ENCODE measurements at regions not wholly inside any gene's neighbourhood (a gene's known extent, or its start where the extent isn't known, plus 50 kb on each side); places are given as distances from the start of the nearest gene placed in this dataset.

DNA sequence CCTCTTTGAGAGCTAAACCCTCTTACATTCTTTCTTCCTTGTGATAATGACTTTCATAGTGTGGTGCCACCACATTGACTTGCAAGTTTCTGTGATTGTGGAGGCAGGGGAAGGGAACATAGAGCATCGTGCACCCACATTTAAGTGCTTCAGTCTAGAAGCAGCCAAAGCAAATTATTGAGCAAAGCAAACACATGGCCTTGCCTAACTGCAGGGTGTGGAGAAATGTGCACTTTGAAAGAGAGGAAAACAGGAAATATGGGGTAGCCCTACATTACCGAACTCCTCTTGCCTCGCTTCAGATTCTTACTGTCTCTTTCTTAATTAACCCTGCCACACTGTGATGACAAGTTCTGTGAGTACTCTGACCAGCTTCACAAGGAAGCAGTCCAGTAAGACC lies 814.6 kb downstream of the SLC4A3 start:
- CTCF ChIA-PET: no interaction called here
- no peaks in the 10 kb centered on the region for H3K36me3 ChIP-seq (ENCODE audit: control insufficient read depth in 2 of 3, insufficient read depth in 3 of 3, low read length in 3 of 3)

DNA sequence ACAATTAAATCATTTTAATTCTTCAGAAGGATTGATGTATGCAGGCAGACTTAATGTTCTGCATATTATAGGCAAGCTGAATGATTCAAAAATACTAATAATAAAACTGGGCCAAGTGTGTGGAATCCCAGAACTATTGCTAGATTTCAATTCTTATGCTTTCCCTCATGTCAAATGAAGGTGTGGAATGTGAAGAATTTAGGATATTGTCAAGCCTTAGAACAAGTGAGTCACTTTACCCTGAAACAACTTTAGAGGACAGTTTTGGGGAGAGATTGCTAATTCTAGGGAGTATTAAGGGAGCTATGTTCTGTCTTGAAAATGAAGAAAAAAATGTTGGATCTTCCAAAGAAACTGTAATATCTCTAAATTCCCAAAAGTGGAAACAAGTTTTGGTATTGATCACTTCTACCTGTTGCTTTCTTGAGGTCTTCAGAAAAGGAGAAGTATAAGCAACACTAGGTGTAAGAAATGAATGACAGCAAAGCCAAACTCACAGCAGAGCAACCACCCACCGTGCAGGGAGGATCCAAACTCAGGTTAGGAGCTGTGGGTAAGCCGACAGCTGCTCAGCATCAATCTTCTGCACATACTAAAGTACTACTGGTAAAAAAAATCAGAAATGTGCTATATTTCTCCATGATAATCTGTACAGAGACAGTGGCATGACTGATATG lies 818.1 kb downstream of the SLC4A3 start:
- H3K36me3 Mint-ChIP-seq: peaks cover 0 to 4% (median 0%) of the 10 kb centered on the region in 5 donors
- H3K4me3 ChIP-seq (ENCODE audit: low read length): no peak overlapping the region
- ATAC-seq: no peak
- no peak overlapping the region for H3K27ac Mint-ChIP-seq
- intact Hi-C loops (cut with micrococcal nuclease): no loop called here
- H3K4me1 ChIP-seq (ENCODE audit: control insufficient read depth in 2 of 2, insufficient read depth in 2 of 2, low read length in 2 of 2): no peaks in the 10 kb centered on the region
- no peak for DNase-seq
- H3K27ac ChIP-seq (ENCODE audit: low read depth, low read length): no peak overlapping the region
- no peaks in the 10 kb centered on the region for H3K27me3 ChIP-seq (ENCODE audit: control insufficient read depth in 2 of 2, insufficient read depth in 2 of 2, low read length in 2 of 2)
- no peaks in the 10 kb centered on the region for H3K4me1 Mint-ChIP-seq
- H3K27me3 Mint-ChIP-seq: peaks cover 0 to 3% (median 0%) of the 10 kb centered on the region in 5 donors
- peaks cover 0 to 13% (median 4%) of the 10 kb centered on the region in 11 donors for H3K9me3 Mint-ChIP-seq
- no peaks in the 10 kb centered on the region for H3K36me3 ChIP-seq (ENCODE audit: control insufficient read depth in 2 of 3, insufficient read depth in 3 of 3, low read length in 3 of 3)
- CTCF ChIA-PET: no interaction called here
- no peak overlapping the region for H3K4me3 Mint-ChIP-seq
- POLR2A ChIA-PET: no interaction called here
- no peaks in the 10 kb centered on the region for H3K9me3 ChIP-seq (ENCODE audit: control insufficient read depth in 2 of 3, low read length in 3 of 3)

More for the DNA sequence above, 814.6 kb downstream of the SLC4A3 start:
- POLR2A ChIA-PET: no interaction called here
- no peak for DNase-seq
- Mint-ChIP-seq H3K9me3 (peaks cover 0 to 8% (median 2%) of the 10 kb centered on the region in 11 donors), H3K36me3 (peaks cover 0 to 4% (median 0%) of the 10 kb centered on the region in 5 donors), H3K4me1 (no peaks in the 10 kb centered on the region), H3K4me3 (no peak overlapping the region), H3K27me3 (no peaks in the 10 kb centered on the region), H3K27ac (no peak overlapping the region)
- Histone ChIP-seq H3K4me3 (ENCODE audit: low read length) (no peak overlapping the region), H3K27ac (ENCODE audit: low read depth, low read length) (no peak overlapping the region), H3K4me1 (ENCODE audit: control insufficient read depth in 2 of 2, insufficient read depth in 2 of 2, low read length in 2 of 2) (no peaks in the 10 kb centered on the region), H3K27me3 (ENCODE audit: control insufficient read depth in 2 of 2, insufficient read depth in 2 of 2, low read length in 2 of 2) (no peaks in the 10 kb centered on the region), H3K9me3 (ENCODE audit: control insufficient read depth in 2 of 3, low read length in 3 of 3) (no peaks in the 10 kb centered on the region)
- intact Hi-C loops (cut with micrococcal nuclease): no loop called here
- no peak for ATAC-seq

DNA sequence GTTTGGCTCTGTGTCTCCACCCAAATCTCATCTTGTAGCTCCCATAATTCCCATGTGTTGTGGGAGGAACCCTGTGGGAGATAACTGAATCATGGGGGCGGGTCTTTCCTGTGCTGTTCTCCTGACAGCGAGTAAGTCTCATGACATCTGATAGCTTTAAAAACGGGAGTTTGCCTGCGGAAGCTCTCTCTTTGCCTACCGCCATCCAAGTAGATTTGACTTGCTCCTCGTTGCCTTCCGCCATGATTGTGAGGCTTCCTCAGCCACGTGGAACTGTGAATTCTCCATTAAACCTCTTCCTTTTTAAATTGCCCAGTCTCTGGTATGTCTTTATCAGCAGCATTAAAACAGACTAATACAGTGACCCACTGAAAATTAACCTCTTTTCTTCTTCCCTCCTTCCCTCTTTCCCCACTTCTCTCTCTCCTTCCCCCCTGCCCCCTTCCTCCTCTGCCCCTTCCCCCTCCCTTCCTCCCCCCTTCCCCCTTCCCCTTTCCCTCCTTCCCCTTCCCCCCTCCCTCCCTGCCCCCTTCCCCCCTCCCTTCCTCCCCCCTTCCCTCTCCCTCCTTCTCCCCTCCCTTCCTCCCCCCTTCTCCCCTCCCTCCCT lies 818.8 kb downstream of the SLC4A3 start:
- CTCF ChIA-PET: no interaction called here
- intact Hi-C loops (cut with micrococcal nuclease): no loop called here
- no peak for ATAC-seq
- peaks cover 0 to 13% (median 4%) of the 10 kb centered on the region in 11 donors for H3K9me3 Mint-ChIP-seq
- Histone ChIP-seq H3K4me3 (ENCODE audit: low read length) (no peak overlapping the region), H3K27me3 (ENCODE audit: control insufficient read depth in 2 of 2, insufficient read depth in 2 of 2, low read length in 2 of 2) (no peaks in the 10 kb centered on the region), H3K9me3 (ENCODE audit: control insufficient read depth in 2 of 3, low read length in 3 of 3) (no peaks in the 10 kb centered on the region), H3K4me1 (ENCODE audit: control insufficient read depth in 2 of 2, insufficient read depth in 2 of 2, low read length in 2 of 2) (no peaks in the 10 kb centered on the region), H3K27ac (ENCODE audit: low read depth, low read length) (no peak overlapping the region), H3K36me3 (ENCODE audit: control insufficient read depth in 2 of 3, insufficient read depth in 3 of 3, low read length in 3 of 3) (no peaks in the 10 kb centered on the region)
- DNase-seq: no peak
- peaks cover 0 to 4% (median 0%) of the 10 kb centered on the region in 5 donors for H3K36me3 Mint-ChIP-seq
- no peaks in the 10 kb centered on the region for H3K4me1 Mint-ChIP-seq
- H3K27ac Mint-ChIP-seq: no peak overlapping the region
- peaks cover 0 to 3% (median 0%) of the 10 kb centered on the region in 5 donors for H3K27me3 Mint-ChIP-seq
- no peak overlapping the region for H3K4me3 Mint-ChIP-seq
- POLR2A ChIA-PET: no interaction called here

DNA sequence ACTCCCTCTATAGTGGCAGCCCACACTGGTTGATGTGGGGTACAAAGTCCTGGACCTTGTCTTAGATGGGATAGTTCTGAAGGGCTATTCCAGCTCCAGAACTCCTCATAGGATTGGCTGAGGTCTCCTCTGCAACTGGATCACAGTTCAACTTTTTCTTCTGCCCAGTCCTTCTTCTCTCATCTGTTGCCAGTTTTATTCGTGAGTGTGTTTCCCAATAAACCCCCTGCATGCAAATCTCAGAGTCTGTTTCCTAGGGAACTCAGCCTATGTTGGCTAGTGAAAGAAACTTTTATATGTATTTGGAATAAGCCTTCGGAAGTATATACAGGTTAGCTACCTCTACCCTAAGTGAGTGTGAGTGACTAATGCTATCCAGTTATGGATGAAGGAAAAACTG lies 823.4 kb downstream of the SLC4A3 start:
- H3K27ac Mint-ChIP-seq: no peak overlapping the region
- H3K36me3 ChIP-seq (ENCODE audit: control insufficient read depth in 2 of 3, insufficient read depth in 3 of 3, low read length in 3 of 3): no peaks in the 10 kb centered on the region
- peaks cover 0 to 4% (median 0%) of the 10 kb centered on the region in 5 donors for H3K36me3 Mint-ChIP-seq
- H3K4me3 Mint-ChIP-seq: no peak overlapping the region
- H3K9me3 ChIP-seq (ENCODE audit: control insufficient read depth in 2 of 3, low read length in 3 of 3): no peaks in the 10 kb centered on the region
- ATAC-seq (no peak), DNase-seq (no peak)
- no peaks in the 10 kb centered on the region for H3K4me1 ChIP-seq (ENCODE audit: control insufficient read depth in 2 of 2, insufficient read depth in 2 of 2, low read length in 2 of 2)
- H3K4me1 Mint-ChIP-seq: no peaks in the 10 kb centered on the region
- H3K9me3 Mint-ChIP-seq: peaks cover 0 to 13% (median 4%) of the 10 kb centered on the region in 11 donors
- intact Hi-C loops (cut with micrococcal nuclease): no loop called here
- peaks cover 0 to 6% (median 0%) of the 10 kb centered on the region in 5 donors for H3K27me3 Mint-ChIP-seq
- no peak overlapping the region for H3K4me3 ChIP-seq (ENCODE audit: low read length)
- CTCF ChIA-PET: no interaction called here
- no peaks in the 10 kb centered on the region for H3K27me3 ChIP-seq (ENCODE audit: control insufficient read depth in 2 of 2, insufficient read depth in 2 of 2, low read length in 2 of 2)
- H3K27ac ChIP-seq (ENCODE audit: low read depth, low read length): no peak overlapping the region
- POLR2A ChIA-PET: no interaction called here

DNA sequence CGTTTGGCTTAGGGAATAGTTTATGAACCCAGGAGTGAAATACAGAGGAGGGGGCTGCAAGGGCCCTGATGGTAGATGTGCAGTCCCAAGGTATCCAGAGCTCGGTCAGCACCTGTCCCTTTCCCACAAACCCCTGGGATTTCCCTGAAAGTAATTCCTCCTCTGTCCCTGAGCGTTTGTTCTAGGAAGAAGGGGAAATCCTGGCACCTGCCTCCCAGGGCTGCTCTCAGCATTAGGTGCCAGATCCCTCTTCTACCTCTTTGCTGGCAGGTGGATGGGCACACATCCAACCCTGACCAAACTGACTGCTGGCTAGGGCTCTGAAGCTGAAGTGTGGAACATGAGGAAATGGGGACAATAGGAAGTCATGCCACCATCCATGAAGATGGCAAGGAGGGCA lies 824.0 kb downstream of the SLC4A3 start:
- H3K27me3 ChIP-seq (ENCODE audit: control insufficient read depth in 2 of 2, insufficient read depth in 2 of 2, low read length in 2 of 2): no peaks in the 10 kb centered on the region
- Mint-ChIP-seq H3K27ac (no peak overlapping the region), H3K4me1 (no peaks in the 10 kb centered on the region), H3K27me3 (peaks cover 0 to 6% (median 0%) of the 10 kb centered on the region in 5 donors), H3K36me3 (peaks cover 0 to 4% (median 0%) of the 10 kb centered on the region in 5 donors), H3K9me3 (peaks cover 0 to 13% (median 4%) of the 10 kb centered on the region in 11 donors), H3K4me3 (no peak overlapping the region)
- H3K27ac ChIP-seq (ENCODE audit: low read depth, low read length): no peak overlapping the region
- DNase-seq (no peak), ATAC-seq (no peak)
- no peaks in the 10 kb centered on the region for H3K4me1 ChIP-seq (ENCODE audit: control insufficient read depth in 2 of 2, insufficient read depth in 2 of 2, low read length in 2 of 2)
- ChIA-PET CTCF (no interaction called here), POLR2A (no interaction called here)
- intact Hi-C loops (cut with micrococcal nuclease): no loop called here
- no peaks in the 10 kb centered on the region for H3K36me3 ChIP-seq (ENCODE audit: control insufficient read depth in 2 of 3, insufficient read depth in 3 of 3, low read length in 3 of 3)
- no peaks in the 10 kb centered on the region for H3K9me3 ChIP-seq (ENCODE audit: control insufficient read depth in 2 of 3, low read length in 3 of 3)
- H3K4me3 ChIP-seq (ENCODE audit: low read length): no peak overlapping the region

DNA sequence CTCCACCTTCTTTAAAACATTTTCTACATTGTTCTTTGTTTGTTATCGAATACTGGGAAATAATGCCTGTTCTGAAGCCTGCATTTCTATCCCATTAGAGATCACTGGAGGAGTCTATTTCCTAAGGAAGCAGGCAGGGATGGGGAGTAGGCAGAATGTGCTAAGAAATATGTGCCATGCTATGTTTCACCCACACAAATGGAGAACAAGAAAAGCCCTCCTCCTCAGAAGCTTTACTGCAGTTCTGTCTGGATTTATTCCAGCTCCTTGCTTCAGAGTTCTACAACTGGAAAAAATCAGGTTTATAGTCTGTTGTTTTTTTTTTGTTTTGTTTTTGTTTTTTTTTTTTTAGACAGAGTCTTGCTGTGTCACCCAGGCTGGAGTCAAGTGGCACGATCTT lies 825.1 kb downstream of the SLC4A3 start:
- Histone ChIP-seq H3K27me3 (ENCODE audit: control insufficient read depth in 2 of 2, insufficient read depth in 2 of 2, low read length in 2 of 2) (no peaks in the 10 kb centered on the region), H3K36me3 (ENCODE audit: control insufficient read depth in 2 of 3, insufficient read depth in 3 of 3, low read length in 3 of 3) (no peaks in the 10 kb centered on the region), H3K27ac (ENCODE audit: low read depth, low read length) (no peak overlapping the region), H3K4me3 (ENCODE audit: low read length) (no peak overlapping the region), H3K4me1 (ENCODE audit: control insufficient read depth in 2 of 2, insufficient read depth in 2 of 2, low read length in 2 of 2) (no peaks in the 10 kb centered on the region), H3K9me3 (ENCODE audit: control insufficient read depth in 2 of 3, low read length in 3 of 3) (no peaks in the 10 kb centered on the region)
- Mint-ChIP-seq H3K4me1 (no peaks in the 10 kb centered on the region), H3K27ac (no peak overlapping the region), H3K36me3 (no peaks in the 10 kb centered on the region), H3K27me3 (peaks cover 0 to 6% (median 0%) of the 10 kb centered on the region in 5 donors), H3K9me3 (peaks cover 0 to 5% (median 0%) of the 10 kb centered on the region in 11 donors), H3K4me3 (no peak overlapping the region)
- ChIA-PET CTCF (no interaction called here), POLR2A (no interaction called here)
- DNase-seq (no peak), ATAC-seq (no peak)
- intact Hi-C loops (cut with micrococcal nuclease): no loop called here
